ENCODE measurements at regions not wholly inside any gene's neighbourhood (a gene's known extent, or its start where the extent isn't known, plus 50 kb on each side); places are given as distances from the start of the nearest gene placed in this dataset.

DNA sequence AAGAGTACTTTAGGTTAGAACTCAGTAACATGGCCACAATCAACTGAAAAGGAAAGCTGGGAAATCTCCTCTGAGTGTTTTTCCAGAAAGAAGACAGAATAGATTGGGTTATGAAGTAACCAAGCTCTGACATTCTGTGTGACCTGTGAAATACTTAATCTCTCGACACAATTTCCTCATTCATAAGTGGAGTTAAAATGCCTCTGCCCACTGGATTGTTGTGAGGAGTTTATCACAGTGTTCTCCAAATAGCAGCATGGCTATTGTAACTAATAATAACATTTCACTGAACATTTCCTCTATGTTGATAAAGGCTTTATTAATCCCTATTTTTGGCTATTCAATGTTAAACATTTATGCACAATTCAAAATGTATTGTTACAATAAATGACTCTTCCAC is 311.0 kb downstream of the GABRB2 start:
- no peak for DNase-seq

DNA sequence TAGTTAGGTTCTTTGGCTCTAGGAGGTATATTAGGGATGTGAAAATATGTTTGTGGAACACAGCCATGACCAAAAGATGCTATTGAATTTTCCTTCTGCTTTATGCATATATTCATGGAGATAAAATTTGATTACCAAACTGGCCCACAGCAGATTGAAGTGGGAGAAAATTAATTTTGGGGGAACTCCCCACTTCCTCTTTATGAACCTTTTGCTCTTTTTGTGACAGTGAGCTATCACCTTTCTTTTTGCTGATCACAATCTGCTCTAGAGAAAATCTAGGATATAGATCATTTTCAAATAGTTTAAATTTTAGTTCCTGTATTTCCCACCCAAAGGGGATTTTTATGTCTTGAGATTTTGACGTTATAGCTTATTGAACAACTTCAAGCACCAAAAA is 313.0 kb downstream of the GABRB2 start:
- DNase-seq: no peak

DNA sequence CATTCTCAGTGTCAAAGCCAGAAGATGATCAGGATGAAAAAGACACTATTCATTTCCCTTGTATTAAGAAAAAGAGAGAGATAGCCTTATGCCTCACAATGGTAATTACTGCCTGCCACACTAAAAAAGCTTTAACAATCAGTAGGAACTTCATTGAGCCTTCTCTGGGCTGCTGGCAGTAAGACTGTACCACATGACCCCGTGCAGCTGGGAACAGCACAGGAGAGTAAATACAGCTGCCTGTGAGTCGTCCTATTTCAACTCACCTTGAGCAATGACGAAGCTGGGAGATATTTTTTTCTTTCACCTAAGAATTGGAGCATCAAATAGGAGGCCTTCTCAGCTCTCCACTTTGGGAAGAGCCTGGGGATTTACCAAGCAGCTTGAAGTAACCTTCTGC is 316.3 kb downstream of the GABRB2 start:
- DNase-seq: peak; percentile 59

DNA sequence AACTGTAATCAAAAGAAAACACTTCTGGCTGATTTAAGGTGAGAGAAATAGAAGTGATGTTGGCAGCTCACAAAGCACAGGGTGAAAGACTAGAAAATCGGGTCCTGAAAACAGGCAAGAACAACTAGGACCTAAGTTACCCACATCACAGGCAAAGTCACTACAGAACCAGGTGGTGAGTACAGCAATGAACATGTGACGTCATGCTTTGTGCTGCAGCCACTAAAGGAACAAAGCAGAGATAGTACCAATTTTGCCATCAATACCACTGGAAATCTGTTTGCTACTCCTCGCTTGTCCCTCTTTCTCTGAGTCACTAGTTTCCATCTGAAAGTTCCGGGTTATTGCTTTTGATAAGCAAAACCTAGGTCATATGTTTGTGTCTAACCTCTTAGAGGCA is 326.7 kb downstream of the GABRB2 start:
- DNase-seq: no peak

DNA sequence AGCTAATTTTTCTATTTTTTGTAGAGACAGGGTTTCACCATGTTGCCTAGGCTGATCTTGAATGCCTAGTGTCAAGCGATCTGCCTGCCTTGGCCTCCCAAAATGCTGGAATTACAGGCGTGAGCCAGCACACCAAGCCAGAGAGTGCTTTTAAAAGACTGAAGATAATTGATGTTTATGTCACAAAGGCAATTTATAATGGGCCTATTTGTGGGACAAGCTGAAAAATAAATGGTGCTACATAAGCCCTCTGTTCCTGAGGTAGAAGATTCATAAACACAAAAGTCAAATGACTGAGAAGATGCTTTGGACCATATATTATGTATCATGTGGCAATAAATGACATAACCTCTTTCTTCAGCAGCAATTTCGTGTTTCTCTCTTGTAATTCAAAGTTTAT is 329.6 kb downstream of the GABRB2 start:
- DNase-seq: no peak

DNA sequence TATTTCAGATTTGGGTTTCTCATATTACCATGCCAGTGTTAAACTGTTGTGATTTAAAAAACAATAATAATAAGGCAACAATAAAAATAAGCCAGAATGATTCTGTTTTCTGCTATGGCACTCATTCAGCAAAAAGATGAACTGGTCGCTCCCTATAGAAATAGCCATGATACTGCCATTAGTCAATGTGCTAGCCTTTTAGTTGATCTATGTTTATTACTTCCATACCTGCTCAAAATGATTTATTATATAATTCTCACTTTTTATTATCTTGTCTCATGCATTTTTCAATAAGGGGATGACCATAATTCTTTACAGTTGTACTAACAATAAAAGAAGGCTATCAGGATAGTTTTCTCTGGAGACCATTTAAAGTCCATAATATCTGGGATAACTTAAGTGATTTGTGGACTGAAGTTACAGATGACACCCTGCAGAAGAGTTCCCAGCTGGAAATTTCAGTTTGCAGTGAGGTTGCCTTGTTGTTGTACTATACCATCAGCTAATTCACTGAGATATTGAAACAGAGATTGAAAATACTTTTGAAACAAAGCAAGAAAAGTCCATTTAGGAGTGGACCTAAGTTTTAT is 334.3 kb downstream of the GABRB2 start:
- DNase-seq: no peak

DNA sequence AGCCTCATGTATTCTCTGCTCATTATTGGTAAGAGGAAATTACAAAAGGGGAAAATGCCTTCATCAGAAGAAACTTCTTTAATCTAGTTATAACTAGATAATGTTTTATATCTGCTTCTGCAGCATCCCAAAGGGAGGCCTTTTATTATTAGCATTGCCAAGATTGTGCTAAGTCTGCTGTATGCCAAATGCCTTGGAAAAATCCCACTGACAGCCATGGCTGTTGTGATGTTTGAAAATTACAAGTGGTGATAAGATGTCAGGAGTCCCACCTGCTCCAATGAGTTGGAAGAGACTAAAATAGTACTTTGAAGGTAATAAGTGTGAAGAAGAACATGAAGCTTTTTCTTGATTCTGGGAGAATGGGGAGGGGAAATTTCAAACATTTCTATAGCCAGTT is 345.0 kb downstream of the GABRB2 start:
- no peak for DNase-seq

DNA sequence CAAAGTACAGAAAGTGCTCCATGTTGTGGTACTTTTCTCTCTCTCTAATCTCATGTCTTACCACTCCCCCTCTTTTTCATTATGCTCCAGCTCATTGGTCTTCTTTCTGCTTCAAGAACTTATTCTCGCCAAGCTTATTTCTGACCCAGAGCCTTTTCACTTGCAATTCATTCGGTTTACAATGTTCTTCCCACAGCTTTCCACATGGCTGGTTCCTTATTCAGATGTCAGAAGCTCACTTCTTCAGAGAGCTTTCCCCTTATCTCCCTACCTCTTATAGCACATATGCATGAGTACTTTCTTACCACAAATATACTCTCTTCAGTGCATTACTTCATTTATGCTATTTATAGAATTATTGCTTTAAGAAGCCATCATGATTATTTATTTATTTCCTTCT is 338.8 kb upstream of the ATP10B start:
- DNase-seq: no peak

DNA sequence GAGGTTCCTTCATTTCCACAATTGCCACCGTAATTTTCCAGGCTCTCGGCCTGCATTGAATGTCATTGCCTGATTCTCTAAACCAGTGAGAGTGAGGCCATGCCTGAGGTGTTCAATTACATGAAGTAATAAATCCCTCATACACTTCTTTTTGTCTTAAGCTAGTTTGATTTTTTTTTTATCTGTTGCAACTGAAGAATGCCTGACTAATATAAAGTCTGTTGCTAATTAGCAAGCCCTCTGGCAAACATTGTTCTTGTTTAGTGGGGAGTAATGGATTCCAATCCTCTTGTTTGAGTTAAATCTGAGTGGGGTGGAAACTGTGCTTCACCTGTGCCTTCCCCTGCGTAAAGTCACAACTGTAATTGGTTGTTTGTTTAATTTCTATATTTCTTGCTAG is 338.1 kb upstream of the ATP10B start:
- no peak for DNase-seq

DNA sequence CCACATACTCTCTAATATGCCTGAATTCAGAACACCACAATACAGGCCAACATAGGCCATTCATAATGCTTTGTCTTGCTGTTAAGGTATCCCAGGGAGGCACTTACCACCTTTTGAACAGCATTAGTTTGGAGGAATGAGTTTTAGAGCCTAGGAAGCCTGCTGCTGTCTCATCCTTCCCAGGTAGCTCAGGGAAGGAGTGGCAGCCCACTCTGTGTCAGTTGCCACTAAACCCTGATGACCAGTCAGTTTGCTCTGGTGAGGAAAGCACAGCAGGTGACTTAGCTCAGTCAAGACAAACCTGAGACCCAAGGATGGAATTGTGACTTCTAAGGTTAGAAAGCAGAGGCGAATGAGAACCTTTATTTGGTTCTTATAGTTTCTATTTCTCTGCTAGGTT is 337.4 kb upstream of the ATP10B start:
- DNase-seq: no peak

DNA sequence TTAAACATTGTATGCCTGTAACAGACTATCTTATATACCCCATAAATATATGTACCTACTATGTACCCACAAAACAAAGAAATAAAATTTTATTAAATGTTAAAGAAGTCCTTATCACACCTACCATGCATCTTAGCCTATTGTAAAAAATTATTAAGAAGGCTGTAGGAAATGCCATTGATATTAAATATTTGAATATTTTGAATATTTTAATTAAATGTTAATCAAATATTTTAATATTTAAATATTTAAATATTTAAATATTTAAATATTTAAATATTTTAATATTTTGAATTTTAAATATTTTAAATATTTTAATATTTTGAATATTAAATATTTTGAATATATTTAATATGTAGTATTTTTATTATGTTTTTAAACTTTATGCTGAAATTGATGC is 331.5 kb upstream of the ATP10B start:
- DNase-seq: no peak

DNA sequence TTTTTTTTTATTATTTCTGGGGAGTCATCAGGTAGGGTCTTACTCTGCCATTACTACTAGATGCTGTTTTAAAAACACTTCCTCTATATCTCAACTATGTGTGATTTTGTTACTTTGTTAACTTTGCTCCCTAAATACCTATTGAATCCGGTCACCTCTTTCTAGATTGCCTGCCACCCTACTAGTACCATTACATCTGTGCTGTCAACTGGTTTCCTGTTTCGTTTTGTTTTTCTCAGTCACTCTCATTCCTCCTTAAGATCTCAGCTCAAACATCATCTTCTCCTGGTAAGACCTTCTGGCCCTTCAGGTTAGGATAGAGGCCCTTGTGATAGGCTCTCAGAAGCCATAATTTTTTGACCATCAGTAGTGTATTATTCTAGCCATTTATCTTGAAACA is 324.2 kb upstream of the ATP10B start:
- DNase-seq: no peak

DNA sequence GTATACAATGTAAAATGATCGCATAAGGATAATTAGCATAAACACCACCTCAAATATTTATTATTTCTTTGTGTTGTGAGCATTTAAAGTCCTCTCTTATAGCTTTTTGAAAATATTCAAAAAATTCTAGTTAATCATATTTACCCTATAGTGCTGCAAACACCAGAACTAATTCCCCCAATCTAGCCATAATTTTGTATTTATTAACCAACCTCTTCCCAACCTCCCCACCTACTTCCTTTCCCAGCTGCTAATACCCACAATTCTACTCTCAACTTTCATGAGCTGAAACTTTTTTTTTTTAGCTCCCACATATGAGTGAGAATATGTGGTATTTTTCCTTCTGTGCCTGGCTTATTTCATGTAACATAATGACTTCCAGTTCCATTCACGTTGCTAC is 317.8 kb upstream of the ATP10B start:
- DNase-seq: no peak

DNA sequence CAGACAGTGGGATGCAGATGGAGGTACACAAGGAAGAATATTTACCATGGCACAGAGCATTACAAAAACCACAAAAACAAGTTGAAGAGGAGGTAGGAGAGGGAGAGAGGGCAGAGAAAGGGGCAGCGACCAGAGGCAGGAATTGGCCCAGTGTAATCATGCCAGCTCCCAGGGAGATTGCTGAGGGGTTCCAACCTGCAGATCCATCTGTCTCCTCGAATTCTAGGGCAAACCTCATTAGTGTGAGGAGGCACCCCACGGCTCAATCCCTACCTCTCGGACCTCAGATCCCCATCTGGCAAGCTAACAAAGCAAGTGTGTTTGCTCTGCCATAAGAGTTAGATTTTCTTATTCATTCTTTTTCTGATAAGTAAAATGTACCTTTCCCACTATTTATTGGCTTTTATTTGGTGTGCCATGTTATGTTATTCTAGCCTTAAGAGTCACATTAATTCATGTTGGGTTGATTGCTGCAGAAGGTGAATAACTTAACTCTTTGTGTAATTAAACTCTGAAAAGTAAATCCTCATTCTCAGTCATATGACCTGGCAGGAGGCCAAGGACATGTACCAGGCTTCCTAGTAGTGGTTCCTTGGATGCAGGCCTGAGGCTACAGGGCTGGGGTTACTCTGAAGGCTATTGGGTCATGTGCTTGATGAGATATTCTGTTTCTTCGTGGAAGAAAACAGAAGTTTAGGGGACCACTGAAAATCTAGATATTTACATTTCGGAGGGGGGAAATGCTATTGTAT is 315.2 kb upstream of the ATP10B start:
- DNase-seq: no peak

DNA sequence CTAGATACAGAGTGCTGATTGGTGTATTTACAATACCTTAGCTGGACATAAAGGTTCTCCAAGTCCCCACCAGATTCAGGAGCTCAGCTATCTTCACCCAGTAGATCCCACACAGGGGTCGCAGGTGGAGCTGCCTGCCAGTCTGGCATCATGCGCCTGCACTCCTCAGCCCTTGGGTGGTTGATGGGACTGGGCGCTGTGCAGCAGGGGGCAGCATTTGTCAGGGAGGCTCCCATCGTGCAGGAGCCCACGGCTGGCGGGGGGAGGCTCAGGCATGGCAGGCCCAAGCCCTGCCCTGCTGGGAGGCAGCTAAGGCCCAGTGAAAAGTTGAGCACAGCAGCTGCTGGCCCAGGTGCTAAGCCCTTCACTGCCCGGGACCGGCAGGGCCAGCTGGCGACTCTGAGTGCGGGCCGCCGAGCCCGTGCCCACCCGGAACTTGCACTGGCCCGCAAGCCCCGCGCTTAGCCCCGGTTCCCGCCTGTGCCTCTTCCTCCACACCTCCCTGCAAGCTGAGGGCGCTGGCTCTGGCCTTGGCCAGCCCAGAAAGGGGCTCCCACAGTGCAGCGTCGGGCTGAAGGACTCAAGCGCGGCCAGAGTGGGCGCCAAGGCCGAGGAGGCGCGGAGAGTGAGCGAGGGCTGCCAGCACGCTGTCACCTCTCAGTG is 314.1 kb upstream of the ATP10B start:
- no peak for DNase-seq

DNA sequence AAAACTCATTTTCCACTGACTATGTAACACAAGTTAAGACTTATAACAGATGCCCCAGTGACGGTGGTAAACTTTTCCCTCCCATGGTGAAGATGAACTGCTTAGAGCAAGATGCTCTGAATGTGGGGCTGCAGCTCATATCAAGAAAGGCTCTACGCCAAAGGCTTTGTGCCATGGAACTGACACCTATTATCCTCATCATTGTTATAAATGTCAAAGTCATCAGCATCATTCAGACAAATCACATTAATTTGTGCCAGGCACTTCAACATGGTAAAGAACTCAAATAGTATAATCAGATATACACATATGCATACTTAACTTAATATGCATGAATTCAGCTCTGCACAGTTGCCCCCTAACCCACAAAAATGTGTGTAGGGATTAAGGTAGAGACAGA is 305.9 kb upstream of the ATP10B start:
- no peak for DNase-seq

DNA sequence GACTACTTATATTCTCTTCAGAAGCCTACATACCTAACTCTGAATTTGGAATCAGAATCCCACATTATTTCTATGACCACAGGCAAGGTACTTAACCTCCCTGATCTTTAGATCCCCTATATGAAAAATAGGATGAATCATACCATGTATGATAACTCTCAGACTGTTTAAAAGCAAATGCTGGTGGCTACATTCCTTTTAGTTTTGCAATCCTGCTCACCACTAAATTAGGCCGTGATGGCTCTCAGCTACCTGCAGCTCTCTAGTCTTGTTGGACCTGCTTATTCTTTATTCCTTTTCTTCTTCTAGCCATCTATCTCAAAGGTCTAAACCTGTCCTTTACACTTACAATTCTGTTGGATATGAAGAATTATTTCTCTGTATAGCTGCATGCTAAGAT is 303.4 kb upstream of the ATP10B start:
- no peak for DNase-seq

DNA sequence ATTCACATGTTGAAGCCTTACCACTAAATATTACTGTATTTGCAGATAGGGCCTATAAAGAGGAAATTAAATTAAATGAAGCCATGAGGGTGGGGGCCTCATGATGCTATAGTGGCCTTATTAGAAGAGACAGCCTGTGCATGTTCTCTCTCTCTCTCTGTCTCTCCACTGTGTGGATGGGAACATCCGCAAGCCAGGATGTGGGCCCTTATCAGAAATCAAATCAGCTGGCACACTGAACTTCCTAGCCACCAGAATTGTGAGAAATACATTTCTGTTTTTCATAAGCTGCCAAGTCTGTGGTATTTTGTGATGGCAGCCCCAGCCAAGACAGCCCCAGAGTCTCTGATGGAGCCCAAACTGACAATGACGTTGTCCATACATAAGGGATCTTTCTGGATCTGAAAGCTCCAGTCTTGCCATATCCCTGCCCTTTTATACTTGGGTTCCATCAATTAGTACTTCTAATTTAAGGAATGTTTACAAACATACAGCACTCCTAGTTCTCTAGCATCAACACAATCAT is 300.5 kb upstream of the ATP10B start:
- DNase-seq: no peak

DNA sequence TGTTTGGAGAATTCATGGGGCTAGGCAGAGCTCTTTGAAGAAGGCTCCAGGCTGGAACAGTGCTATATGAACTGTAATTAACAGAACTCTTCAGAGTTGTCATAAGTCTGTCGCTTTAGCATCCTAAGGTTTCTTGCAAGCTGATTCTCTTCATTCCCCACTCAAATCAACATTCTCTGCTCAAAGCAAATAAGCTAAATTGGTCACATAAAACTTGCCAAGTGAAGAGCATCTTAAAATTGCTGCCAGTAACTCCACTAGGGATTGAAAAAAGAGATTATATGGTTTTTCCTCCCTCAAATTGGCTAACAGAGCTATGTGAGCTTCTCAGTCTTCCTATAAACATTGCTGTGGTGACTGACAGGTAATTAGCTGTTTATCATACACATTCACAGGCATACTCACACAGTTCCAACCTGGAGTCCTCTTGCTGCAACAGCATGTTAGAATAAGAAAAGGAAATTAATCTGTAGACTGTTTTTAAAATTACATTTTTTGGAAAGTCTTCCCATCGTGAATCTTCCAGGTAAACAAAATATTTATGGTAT is 298.5 kb upstream of the ATP10B start:
- DNase-seq: no peak

DNA sequence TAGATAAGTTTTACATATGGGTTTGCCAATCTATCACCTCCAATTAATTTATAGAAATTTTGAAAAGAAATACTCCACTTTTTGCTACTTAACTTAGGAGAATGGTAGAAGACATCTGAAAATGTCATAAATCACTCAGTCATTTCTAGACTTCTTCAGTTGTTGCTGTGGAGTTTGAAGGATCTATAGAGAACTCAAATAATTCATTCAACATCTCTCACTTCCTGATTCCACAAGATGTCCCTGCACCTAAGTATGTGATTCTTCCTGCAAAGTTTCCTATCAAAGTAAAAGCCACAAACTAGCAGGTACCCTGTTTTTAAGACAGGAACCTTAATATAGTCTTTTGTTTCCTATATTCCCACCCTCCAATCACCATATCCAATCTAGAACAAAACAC is 297.1 kb upstream of the ATP10B start:
- DNase-seq: no peak

DNA sequence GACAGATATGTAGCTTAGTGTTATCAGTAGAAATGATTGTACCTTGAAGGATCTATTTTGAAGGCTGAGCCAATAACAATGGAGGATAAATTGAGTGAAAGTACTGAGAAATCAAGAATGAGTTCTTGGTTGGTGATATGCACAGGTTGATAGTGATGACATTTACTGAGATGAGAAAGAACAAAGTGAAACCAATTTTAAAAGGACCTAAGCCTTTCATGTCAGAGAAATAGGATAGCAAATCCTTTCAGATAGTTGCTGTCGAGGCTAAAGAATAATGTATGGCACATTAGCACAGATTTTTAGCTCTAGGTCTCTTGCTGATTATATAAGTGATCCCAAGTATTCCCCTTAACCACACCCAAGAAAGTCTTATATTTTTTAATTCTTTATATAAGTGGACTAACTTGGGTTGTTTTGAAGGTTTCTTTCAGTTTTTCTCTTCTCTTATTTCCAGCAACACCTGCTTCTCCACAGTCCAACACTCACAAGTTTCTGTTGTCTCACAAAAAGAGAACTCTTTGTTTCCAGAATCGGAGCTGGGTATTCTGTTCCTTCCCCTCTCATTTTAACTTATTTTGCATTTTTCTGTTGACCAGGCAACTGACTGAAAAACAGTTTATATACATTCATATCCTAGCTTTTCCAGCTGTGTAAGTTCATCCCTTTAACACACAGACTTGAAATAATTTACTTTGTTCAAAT is 286.9 kb upstream of the ATP10B start:
- DNase-seq: no peak

DNA sequence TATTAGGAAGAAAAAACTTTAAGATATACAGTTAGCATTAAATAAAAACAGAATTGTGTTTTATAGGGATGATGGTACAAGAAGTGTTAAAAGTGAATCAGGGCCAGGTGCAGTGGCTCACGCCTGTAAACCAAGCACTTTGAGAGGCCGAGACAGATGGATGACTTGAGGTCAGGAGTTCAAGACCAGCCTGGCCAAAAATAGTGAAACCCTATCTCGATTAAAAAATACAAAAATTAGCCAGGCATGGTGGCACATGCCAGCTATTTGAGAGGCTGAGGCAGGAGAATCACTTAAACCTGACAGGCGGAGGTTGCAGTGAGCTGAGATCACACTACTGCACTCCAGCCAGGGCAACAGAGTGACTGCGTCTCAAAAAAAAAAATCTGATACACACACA is 282.9 kb upstream of the ATP10B start:
- no peak for DNase-seq

DNA sequence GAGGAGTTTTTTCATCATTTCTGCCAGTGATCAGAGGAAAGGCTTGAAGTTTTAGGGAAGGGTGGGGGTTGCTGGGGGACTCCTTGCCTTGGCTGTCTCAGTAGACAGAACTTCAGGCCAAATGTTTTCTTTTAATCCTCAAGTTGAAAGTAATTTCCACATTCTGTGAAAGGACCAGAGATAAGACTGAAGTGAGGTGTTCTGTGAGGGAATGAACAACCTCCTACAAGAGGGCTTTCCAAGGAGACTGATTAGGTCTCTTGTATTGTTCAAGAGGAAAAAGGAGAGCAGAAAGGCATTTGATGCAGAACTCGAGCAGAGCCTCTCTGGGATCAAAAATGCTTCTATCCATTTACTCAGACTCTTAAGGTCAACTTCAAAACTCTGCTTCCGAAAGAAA is 282.1 kb upstream of the ATP10B start:
- DNase-seq: no peak
